Calu3 (cell line): ENCODE measurements at regions not wholly inside any gene's neighbourhood (a gene's known extent, or its start where the extent isn't known, plus 50 kb on each side); places are given as distances from the start of the nearest gene placed in this dataset.

Experiments
- BruUV-seq: library from RNA; stranded (reverse); fragments of 400-500 nt; replicated peaks from 2 replicates; lab custom pipeline; 2021; lab: Mats Ljungman, UMichigan
- CTCF ChIA-PET: fragments of 300-600 bp; sonication (Branson Sonifier 250); formaldehyde crosslinking; loops from one replicate; lab custom pipeline; 2022; ENCODE audit warnings: antibody characterized with exemption; lab: Charles Lee
- DNase-seq: peaks from one replicate; pipeline ENCODE4 v3.0.0; 2022
- H3K27ac Mint-ChIP-seq: one replicate; pipeline ENCODE4 v1.8.0; 2022; ENCODE audit warnings: mixed read lengths; ENCODE audit not compliant: unreplicated experiment
- H3K27me3 Mint-ChIP-seq: one replicate; pipeline ENCODE4 v1.8.0; 2022; ENCODE audit warnings: mixed read lengths; ENCODE audit not compliant: unreplicated experiment
- H3K36me3 Mint-ChIP-seq: one replicate; pipeline ENCODE4 v1.8.0; 2022; ENCODE audit warnings: mild to moderate bottlenecking, moderate library complexity, mixed read lengths; ENCODE audit not compliant: insufficient read depth, unreplicated experiment
- H3K4me1 Mint-ChIP-seq: one replicate; pipeline ENCODE4 v1.8.0; 2022; ENCODE audit warnings: mild to moderate bottlenecking, low read depth, mixed read lengths; ENCODE audit not compliant: unreplicated experiment
- H3K4me3 Mint-ChIP-seq: one replicate; pipeline ENCODE4 v1.8.0; 2022; ENCODE audit warnings: mild to moderate bottlenecking, low read depth, moderate library complexity, mixed read lengths; ENCODE audit not compliant: unreplicated experiment
- H3K9me3 Mint-ChIP-seq: one replicate; pipeline ENCODE4 v1.8.0; 2022; ENCODE audit warnings: low read depth, mixed read lengths; ENCODE audit not compliant: unreplicated experiment
- CTCF ChIP-seq: fragments of 200-600 bp; IDR thresholded peaks from one replicate; pipeline ENCODE4 v1.8.0; 2022; ENCODE audit warnings: antibody characterized with exemption; ENCODE audit not compliant: unreplicated experiment
- intact Hi-C: fragments of 100-400 bp; cut with micrococcal nuclease; formaldehyde crosslinking; loops from one replicate; pipeline ENCODE4 v1.10.0; 2022; ENCODE audit not compliant: unreplicated experiment

DNA sequence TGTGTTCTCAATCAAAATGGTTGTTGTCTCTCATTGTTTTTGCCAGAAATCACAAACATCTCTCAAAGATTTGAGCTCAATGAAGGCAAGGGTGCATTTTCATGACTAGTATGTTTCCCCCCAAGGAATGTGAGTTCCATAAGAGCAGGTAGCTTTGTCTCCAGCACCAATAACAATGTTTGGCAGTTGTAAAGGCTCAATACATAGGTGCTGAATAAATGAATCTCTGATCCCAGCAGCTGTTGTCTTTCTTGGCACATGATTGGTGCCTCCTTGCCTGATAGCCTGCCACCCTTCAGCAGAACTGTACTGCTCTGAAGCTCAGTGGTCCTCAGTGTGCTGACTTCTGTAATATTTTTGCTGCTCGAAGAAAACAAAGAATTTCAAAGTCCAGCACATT lies 103.1 kb upstream of the CDH11 start:
- Mint-ChIP-seq H3K36me3 (no peaks in the 10 kb centered on the region), H3K27me3 (no peaks in the 10 kb centered on the region), H3K4me1 (no peaks in the 10 kb centered on the region), H3K4me3 (no peak overlapping the region), H3K27ac (no peak overlapping the region), H3K9me3 (peaks cover 25% of the 10 kb centered on the region)
- DNase-seq: no peak
- no peak for TF ChIP-seq CTCF
- intact Hi-C loops: no loop called here
- BruUV-seq: no TSS peak
- CTCF ChIA-PET: no interaction called here

DNA sequence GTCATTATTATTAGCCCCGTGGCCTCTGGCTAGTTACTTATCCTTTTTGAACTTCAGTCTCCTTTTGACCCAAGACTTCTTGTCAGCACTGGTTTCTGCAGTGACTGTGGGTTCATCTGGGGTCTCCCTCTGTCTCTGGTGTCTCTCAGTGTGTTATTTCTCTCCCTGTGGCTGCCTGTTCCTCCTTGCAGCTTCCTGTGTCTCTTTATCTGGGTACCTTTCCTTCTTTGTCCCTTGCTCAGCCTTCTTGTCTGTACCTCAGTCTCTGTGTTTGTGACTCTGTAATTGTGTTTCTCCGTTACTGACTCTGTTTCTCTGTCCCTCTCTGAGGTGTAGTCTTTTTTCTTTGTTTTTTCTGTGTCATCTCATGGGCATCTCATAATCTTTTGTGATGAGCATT lies 102.6 kb upstream of the CDH11 start:
- Mint-ChIP-seq H3K4me1 (no peaks in the 10 kb centered on the region), H3K9me3 (peaks cover 25% of the 10 kb centered on the region), H3K27me3 (no peaks in the 10 kb centered on the region), H3K4me3 (no peak overlapping the region), H3K27ac (no peak overlapping the region), H3K36me3 (no peaks in the 10 kb centered on the region)
- intact Hi-C loops: no loop called here
- BruUV-seq: no TSS peak
- no peak for DNase-seq
- TF ChIP-seq CTCF: no peak
- CTCF ChIA-PET: no interaction called here

GRCh38 chr16:65223335-65223734 lies 101.5 kb upstream of the CDH11 start:
- no peak overlapping the region for H3K27ac Mint-ChIP-seq
- no peak for TF ChIP-seq CTCF

GRCh38 chr16:65222536-65222935 lies 100.7 kb upstream of the CDH11 start:
- no TSS peak for BruUV-seq
- intact Hi-C loops: no loop called here
- Mint-ChIP-seq H3K27ac (no peak overlapping the region), H3K4me1 (no peaks in the 10 kb centered on the region), H3K36me3 (no peaks in the 10 kb centered on the region), H3K4me3 (no peak overlapping the region), H3K27me3 (no peaks in the 10 kb centered on the region), H3K9me3 (peaks cover 15% of the 10 kb centered on the region)
- DNase-seq: no peak
- CTCF ChIA-PET: interaction anchor here (0.7 kb wide), 1 partner anchor 1423 kb away, joined by 4 read pairs; no protein-coding TSS in a partner anchor
- no peak for TF ChIP-seq CTCF

More at GRCh38 chr16:65223335-65223734, 101.5 kb upstream of the CDH11 start:
- no peak for DNase-seq
- Mint-ChIP-seq H3K36me3 (no peaks in the 10 kb centered on the region), H3K27me3 (no peaks in the 10 kb centered on the region), H3K9me3 (peaks cover 19% of the 10 kb centered on the region), H3K4me1 (no peaks in the 10 kb centered on the region), H3K4me3 (no peak overlapping the region)
- BruUV-seq: no TSS peak
- CTCF ChIA-PET: no interaction called here
- intact Hi-C loops: no loop called here
